GM23338 (cell line): ENCODE measurements at regions not wholly inside any gene's neighbourhood (a gene's known extent, or its start where the extent isn't known, plus 50 kb on each side); places are given as distances from the start of the nearest gene placed in this dataset.

Experiments used
- ATAC-seq: fragments of 200-7000 bp; cut with Tn5 transposase; 3 replicates; pipeline ENCODE4 v1.9.1; 2020
- DNase-seq: peaks from one replicate; pipeline ENCODE4 v3.0.0-alpha.2; 2015; ENCODE audit warnings: low spot score
- H2AFZ ChIP-seq: fragments of 200-600 bp; sonication (generic); 2 replicates; pipeline ENCODE4 v1.8.0; 2016; ENCODE audit warnings: antibody characterized with exemption, mild to moderate bottlenecking, moderate library complexity
- H3F3A ChIP-seq: fragments of 200-600 bp; sonication (generic); replicated peaks from 2 replicates; pipeline ENCODE4 v1.8.0; 2017; ENCODE audit warnings: antibody characterized with exemption, mixed run types, low read depth
- H3K27ac ChIP-seq: fragments of 200-600 bp; sonication (generic); 2 replicates; pipeline ENCODE4 v1.6.1; 2016; ENCODE audit warnings: low read depth
- H3K27me3 ChIP-seq: fragments of 200-600 bp; sonication (generic); 2 replicates; pipeline ENCODE4 v1.8.0; 2016; ENCODE audit warnings: mild to moderate bottlenecking, mixed run types, moderate library complexity; ENCODE audit not compliant: insufficient read depth
- H3K36me3 ChIP-seq: fragments of 200-600 bp; sonication (generic); 2 replicates; pipeline ENCODE4 v1.8.0; 2016; ENCODE audit warnings: mild to moderate bottlenecking; ENCODE audit not compliant: insufficient read depth
- H3K4me1 ChIP-seq: fragments of 200-600 bp; sonication (generic); 2 replicates; pipeline ENCODE4 v1.8.0; 2016; ENCODE audit warnings: mild to moderate bottlenecking, moderate library complexity; ENCODE audit not compliant: insufficient read depth
- H3K4me2 ChIP-seq: fragments of 200-600 bp; sonication (generic); 2 replicates; pipeline ENCODE4 v1.7.1; 2017; ENCODE audit warnings: mixed run types
- H3K4me3 ChIP-seq: fragments of 200-600 bp; sonication (generic); 2 replicates; pipeline ENCODE4 v1.6.1; 2016; ENCODE audit warnings: mixed run types
- H3K79me2 ChIP-seq: fragments of 200-600 bp; sonication (generic); replicated peaks from 2 replicates; pipeline ENCODE4 v1.8.0; 2017; ENCODE audit warnings: mild to moderate bottlenecking; ENCODE audit not compliant: insufficient read depth
- H3K9me2 ChIP-seq: fragments of 200-600 bp; sonication (generic); 2 replicates; pipeline ENCODE4 v1.8.0; 2017; ENCODE audit not compliant: insufficient read depth
- H4K20me1 ChIP-seq: fragments of 200-600 bp; sonication (generic); replicated peaks from 2 replicates; pipeline ENCODE4 v1.8.0; 2017; ENCODE audit warnings: mild to moderate bottlenecking; ENCODE audit not compliant: insufficient read depth
- H3K27ac Mint-ChIP-seq: 2 replicates; pipeline ENCODE4 v1.8.0; 2020; ENCODE audit warnings: inconsistent platforms, mild to moderate bottlenecking, moderate library complexity, mixed read lengths
- H3K27me3 Mint-ChIP-seq: 3 replicates; pipeline ENCODE4 v1.8.0; 2022; ENCODE audit warnings: low read depth, mild to moderate bottlenecking, moderate library complexity, mixed read lengths, inconsistent platforms; ENCODE audit not compliant: insufficient read depth, poor library complexity
- H3K36me3 Mint-ChIP-seq: 3 replicates; pipeline ENCODE4 v1.8.0; 2021; ENCODE audit warnings: low read depth, mild to moderate bottlenecking, inconsistent platforms, moderate library complexity, mixed read lengths
- H3K4me1 Mint-ChIP-seq: 3 replicates; pipeline ENCODE4 v1.8.0; 2020; ENCODE audit warnings: mild to moderate bottlenecking, inconsistent platforms, mixed read lengths
- H3K4me3 Mint-ChIP-seq: 3 replicates; pipeline ENCODE4 v1.8.0; 2021; ENCODE audit warnings: moderate library complexity, mild to moderate bottlenecking, inconsistent platforms, mixed read lengths
- H3K9me3 Mint-ChIP-seq: 3 replicates; pipeline ENCODE4 v1.8.0; 2020; ENCODE audit warnings: moderate library complexity, mild to moderate bottlenecking, inconsistent platforms, mixed read lengths
- CREB1 ChIP-seq: fragments of 250-450 bp; sonication (Bioruptor Pico); IDR thresholded peaks from 2 replicates; pipeline ENCODE4 v1.5.0; 2020; ENCODE audit warnings: low read depth, mild to moderate bottlenecking, moderate library complexity
- ETS1 ChIP-seq: IDR thresholded peaks from 2 replicates; pipeline ENCODE4 v1.6.1; 2016; ENCODE audit warnings: antibody characterized with exemption
- EZH2 ChIP-seq: fragments of 200-600 bp; sonication (generic); IDR thresholded peaks from one replicate; pipeline ENCODE4 v1.8.0; 2017; ENCODE audit warnings: antibody characterized with exemption, mild to moderate bottlenecking, low read depth; ENCODE audit not compliant: unreplicated experiment
- EZH2phosphoT487 ChIP-seq: fragments of 200-600 bp; sonication (generic); IDR thresholded peaks from one replicate; pipeline ENCODE4 v1.8.1; 2018; ENCODE audit warnings: antibody characterized with exemption; ENCODE audit not compliant: unreplicated experiment
- JUNB ChIP-seq: IDR thresholded peaks from one replicate; pipeline ENCODE4 v1.6.1; 2016; ENCODE audit warnings: antibody characterized with exemption; ENCODE audit not compliant: unreplicated experiment
- NANOG ChIP-seq: IDR thresholded peaks from 2 replicates; pipeline ENCODE4 v1.6.1; 2016; ENCODE audit warnings: antibody characterized with exemption, borderline replicate concordance
- STAT1 ChIP-seq: IDR thresholded peaks from one replicate; pipeline ENCODE4 v1.6.1; 2016; ENCODE audit warnings: antibody characterized with exemption; ENCODE audit not compliant: unreplicated experiment
- ZNF114 ChIP-seq: fragments of 250-450 bp; sonication (Bioruptor Pico); IDR thresholded peaks from 2 replicates; pipeline ENCODE4 v1.5.0; 2020; ENCODE audit warnings: mild to moderate bottlenecking, moderate library complexity
- TF ChIP-seq, protein P1 (sequence below): fragments of 250-450 bp; sonication (Bioruptor Pico); IDR thresholded peaks from 2 replicates; pipeline ENCODE4 v1.5.0; 2020; ENCODE audit warnings: mild to moderate bottlenecking, moderate library complexity

GRCh38 chr14:99001241-99001640 lies 270.8 kb downstream of the BCL11B start:
- Histone ChIP-seq H3K27me3 (no peaks in the 10 kb centered on the region), H3K9me2 (0 out of 2 replicates have a peak, but pooled peaks cover 12% of the 10 kb centered on the region), H3K79me2 (no peaks in the 10 kb centered on the region), H3K4me3 (no peak overlapping the region), H2AFZ (no peak overlapping the region), H4K20me1 (no peaks in the 10 kb centered on the region), H3K4me1 (peaks cover 10% of the 10 kb centered on the region), H3K36me3 (no peaks in the 10 kb centered on the region), H3K27ac (no peak overlapping the region), H3K4me2 (no peak overlapping the region), H3F3A (no peaks in the 10 kb centered on the region)
- DNase-seq (no peak), ATAC-seq (no peak)
- Mint-ChIP-seq H3K27me3 (peaks cover 2% of the 10 kb centered on the region), H3K36me3 (no peaks in the 10 kb centered on the region; the same call in 2 of the 3 replicates), H3K4me3 (no peak overlapping the region), H3K4me1 (peaks cover 11% of the 10 kb centered on the region), H3K9me3 (no peaks in the 10 kb centered on the region), H3K27ac (no peak overlapping the region)
- TF ChIP-seq ETS1 (no peak), CREB1 (no peak), EZH2phosphoT487 (no peak), STAT1 (no peak), EZH2 (no peak), ZNF114 (CRISPR knock-in tag) (no peak)

DNA sequence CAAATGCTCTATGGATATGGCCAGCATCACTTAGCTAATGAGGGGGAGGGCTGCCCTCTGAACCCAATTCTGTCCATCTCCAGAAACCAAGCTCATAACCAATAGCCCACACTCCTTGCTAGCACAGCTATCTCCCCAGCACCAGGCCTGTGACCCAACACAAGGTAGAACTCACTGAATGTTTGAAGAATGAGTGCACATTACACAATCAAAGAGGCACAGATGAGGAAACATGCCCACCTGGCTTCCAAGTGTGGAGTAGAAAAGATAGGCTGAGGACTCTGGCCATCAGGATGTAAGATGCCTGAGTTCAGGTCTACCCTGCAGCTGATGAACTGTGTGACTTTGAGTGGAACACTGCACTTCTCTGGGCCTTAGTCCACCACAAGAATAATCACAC lies 268.4 kb downstream of the BCL11B start:
- Mint-ChIP-seq H3K4me3 (no peak overlapping the region), H3K9me3 (no peaks in the 10 kb centered on the region; the same call in 2 of the 3 replicates), H3K36me3 (no peaks in the 10 kb centered on the region; the same call in 2 of the 3 replicates), H3K4me1 (peaks cover 11% of the 10 kb centered on the region), H3K27ac (no peak overlapping the region), H3K27me3 (no peaks in the 10 kb centered on the region)
- Histone ChIP-seq H3K4me3 (no peak overlapping the region), H3K27ac (no peak overlapping the region), H3K79me2 (no peaks in the 10 kb centered on the region), H3F3A (no peaks in the 10 kb centered on the region), H3K27me3 (no peaks in the 10 kb centered on the region), H3K9me2 (no peaks in the 10 kb centered on the region), H3K4me2 (no peak overlapping the region), H4K20me1 (no peaks in the 10 kb centered on the region), H3K36me3 (no peaks in the 10 kb centered on the region), H2AFZ (no peak overlapping the region), H3K4me1 (peaks cover 10% of the 10 kb centered on the region)
- DNase-seq (no peak), ATAC-seq (no peak)
- no peak for TF ChIP-seq ZNF114 (CRISPR knock-in tag)
- no peak for TF ChIP-seq JUNB
- no peak for TF ChIP-seq STAT1
- no peak for TF ChIP-seq NANOG
- TF ChIP-seq, protein P1, sequence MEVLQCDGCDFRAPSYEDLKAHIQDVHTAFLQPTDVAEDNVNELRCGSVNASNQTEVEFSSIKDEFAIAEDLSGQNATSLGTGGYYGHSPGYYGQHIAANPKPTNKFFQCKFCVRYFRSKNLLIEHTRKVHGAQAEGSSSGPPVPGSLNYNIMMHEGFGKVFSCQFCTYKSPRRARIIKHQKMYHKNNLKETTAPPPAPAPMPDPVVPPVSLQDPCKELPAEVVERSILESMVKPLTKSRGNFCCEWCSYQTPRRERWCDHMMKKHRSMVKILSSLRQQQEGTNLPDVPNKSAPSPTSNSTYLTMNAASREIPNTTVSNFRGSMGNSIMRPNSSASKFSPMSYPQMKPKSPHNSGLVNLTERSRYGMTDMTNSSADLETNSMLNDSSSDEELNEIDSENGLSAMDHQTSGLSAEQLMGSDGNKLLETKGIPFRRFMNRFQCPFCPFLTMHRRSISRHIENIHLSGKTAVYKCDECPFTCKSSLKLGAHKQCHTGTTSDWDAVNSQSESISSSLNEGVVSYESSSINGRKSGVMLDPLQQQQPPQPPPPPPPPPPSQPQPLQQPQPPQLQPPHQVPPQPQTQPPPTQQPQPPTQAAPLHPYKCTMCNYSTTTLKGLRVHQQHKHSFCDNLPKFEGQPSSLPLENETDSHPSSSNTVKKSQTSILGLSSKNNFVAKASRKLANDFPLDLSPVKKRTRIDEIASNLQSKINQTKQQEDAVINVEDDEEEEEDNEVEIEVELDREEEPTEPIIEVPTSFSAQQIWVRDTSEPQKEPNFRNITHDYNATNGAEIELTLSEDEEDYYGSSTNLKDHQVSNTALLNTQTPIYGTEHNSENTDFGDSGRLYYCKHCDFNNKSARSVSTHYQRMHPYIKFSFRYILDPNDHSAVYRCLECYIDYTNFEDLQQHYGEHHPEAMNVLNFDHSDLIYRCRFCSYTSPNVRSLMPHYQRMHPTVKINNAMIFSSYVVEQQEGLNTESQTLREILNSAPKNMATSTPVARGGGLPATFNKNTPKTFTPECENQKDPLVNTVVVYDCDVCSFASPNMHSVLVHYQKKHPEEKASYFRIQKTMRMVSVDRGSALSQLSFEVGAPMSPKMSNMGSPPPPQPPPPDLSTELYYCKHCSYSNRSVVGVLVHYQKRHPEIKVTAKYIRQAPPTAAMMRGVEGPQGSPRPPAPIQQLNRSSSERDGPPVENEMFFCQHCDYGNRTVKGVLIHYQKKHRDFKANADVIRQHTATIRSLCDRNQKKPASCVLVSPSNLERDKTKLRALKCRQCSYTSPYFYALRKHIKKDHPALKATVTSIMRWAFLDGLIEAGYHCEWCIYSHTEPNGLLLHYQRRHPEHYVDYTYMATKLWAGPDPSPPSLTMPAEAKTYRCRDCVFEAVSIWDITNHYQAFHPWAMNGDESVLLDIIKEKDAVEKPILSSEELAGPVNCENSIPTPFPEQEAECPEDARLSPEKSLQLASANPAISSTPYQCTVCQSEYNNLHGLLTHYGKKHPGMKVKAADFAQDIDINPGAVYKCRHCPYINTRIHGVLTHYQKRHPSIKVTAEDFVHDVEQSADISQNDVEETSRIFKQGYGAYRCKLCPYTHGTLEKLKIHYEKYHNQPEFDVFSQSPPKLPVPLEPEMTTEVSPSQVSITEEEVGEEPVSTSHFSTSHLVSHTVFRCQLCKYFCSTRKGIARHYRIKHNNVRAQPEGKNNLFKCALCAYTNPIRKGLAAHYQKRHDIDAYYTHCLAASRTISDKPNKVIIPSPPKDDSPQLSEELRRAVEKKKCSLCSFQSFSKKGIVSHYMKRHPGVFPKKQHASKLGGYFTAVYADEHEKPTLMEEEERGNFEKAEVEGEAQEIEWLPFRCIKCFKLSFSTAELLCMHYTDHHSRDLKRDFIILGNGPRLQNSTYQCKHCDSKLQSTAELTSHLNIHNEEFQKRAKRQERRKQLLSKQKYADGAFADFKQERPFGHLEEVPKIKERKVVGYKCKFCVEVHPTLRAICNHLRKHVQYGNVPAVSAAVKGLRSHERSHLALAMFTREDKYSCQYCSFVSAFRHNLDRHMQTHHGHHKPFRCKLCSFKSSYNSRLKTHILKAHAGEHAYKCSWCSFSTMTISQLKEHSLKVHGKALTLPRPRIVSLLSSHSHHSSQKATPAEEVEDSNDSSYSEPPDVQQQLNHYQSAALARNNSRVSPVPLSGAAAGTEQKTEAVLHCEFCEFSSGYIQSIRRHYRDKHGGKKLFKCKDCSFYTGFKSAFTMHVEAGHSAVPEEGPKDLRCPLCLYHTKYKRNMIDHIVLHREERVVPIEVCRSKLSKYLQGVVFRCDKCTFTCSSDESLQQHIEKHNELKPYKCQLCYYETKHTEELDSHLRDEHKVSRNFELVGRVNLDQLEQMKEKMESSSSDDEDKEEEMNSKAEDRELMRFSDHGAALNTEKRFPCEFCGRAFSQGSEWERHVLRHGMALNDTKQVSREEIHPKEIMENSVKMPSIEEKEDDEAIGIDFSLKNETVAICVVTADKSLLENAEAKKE (CRISPR knock-in tag) = no peak
